ENCODE measurements at regions not wholly inside any gene's neighbourhood (a gene's known extent, or its start where the extent isn't known, plus 50 kb on each side); places are given as distances from the start of the nearest gene placed in this dataset.

DNA sequence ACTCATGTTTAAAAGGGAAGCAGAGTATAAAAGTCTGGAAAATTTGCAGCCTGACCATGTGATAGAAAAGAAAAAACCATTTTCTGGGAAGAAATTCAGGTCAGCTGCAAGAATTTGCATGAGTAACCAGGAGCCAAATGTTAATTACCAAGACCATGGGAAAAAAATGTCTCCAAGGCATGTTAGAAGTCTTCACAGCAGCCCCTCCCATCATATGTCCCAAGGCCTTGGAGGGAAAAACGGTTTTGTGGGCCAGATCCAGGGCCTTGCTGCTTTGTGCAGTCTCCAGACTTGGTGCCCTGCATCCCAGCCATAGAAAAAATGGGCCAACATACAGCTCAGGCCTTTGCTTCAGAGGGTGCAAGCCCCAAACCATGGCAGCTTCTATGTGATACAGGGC, 1019.6 kb upstream of the SORCS1 start:
- 31% methylated on average over 1 of the region's 1 CpG for WGBS
- TF ChIP-seq GABPA (IDR thresholded peaks at IDR 0.05 in 1 of 2, conservative IDR thresholded peaks at IDR 0.05 in 1 of 2), result no peak
- TF ChIP-seq, protein P1, sequence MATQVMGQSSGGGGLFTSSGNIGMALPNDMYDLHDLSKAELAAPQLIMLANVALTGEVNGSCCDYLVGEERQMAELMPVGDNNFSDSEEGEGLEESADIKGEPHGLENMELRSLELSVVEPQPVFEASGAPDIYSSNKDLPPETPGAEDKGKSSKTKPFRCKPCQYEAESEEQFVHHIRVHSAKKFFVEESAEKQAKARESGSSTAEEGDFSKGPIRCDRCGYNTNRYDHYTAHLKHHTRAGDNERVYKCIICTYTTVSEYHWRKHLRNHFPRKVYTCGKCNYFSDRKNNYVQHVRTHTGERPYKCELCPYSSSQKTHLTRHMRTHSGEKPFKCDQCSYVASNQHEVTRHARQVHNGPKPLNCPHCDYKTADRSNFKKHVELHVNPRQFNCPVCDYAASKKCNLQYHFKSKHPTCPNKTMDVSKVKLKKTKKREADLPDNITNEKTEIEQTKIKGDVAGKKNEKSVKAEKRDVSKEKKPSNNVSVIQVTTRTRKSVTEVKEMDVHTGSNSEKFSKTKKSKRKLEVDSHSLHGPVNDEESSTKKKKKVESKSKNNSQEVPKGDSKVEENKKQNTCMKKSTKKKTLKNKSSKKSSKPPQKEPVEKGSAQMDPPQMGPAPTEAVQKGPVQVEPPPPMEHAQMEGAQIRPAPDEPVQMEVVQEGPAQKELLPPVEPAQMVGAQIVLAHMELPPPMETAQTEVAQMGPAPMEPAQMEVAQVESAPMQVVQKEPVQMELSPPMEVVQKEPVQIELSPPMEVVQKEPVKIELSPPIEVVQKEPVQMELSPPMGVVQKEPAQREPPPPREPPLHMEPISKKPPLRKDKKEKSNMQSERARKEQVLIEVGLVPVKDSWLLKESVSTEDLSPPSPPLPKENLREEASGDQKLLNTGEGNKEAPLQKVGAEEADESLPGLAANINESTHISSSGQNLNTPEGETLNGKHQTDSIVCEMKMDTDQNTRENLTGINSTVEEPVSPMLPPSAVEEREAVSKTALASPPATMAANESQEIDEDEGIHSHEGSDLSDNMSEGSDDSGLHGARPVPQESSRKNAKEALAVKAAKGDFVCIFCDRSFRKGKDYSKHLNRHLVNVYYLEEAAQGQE (IDR thresholded peaks at IDR 0.05), result no peak
- TF ChIP-seq HNF4A (conservative IDR thresholded peaks at IDR 0.05), result no peak
- no peak overlapping the region for H3K4me3 ChIP-seq (ENCODE audit: low read depth in 1 of 3, low read length in 3 of 3)
- no peaks in the 10 kb centered on the region for H3K36me3 ChIP-seq (ENCODE audit: control insufficient read depth in 4 of 4, insufficient read depth in 3 of 4, low read depth in 1 of 4, low read length in 3 of 4)
- H3K27ac ChIP-seq (ENCODE audit: low read depth in 1 of 2, low read length in 2 of 2), result no peak overlapping the region
- H3K9me3 ChIP-seq (ENCODE audit: control insufficient read depth in 4 of 4, low read length in 3 of 4), result no peaks in the 10 kb centered on the region
- DNase-seq (ENCODE audit: low spot score), result no peak
- no peaks in the 10 kb centered on the region for H3K4me1 ChIP-seq (ENCODE audit: control insufficient read depth in 4 of 4, insufficient read depth in 4 of 4, low read length in 3 of 4)
- no peaks in the 10 kb centered on the region for H3K27me3 ChIP-seq (ENCODE audit: control insufficient read depth in 4 of 4, insufficient read depth in 4 of 4, low read length in 3 of 4)
- H3K9ac ChIP-seq (ENCODE audit: low read depth in 1 of 2, low read length in 2 of 2), result no peak overlapping the region

GRCh38 chr10:108180878-108181277, 1016.4 kb upstream of the SORCS1 start:
- H3K27ac ChIP-seq (ENCODE audit: low read depth in 1 of 2, low read length in 2 of 2), result no peak overlapping the region
- H3K36me3 ChIP-seq (ENCODE audit: control insufficient read depth in 4 of 4, insufficient read depth in 3 of 4, low read depth in 1 of 4, low read length in 3 of 4), result no peaks in the 10 kb centered on the region
- H3K9me3 ChIP-seq (ENCODE audit: control insufficient read depth in 4 of 4, low read length in 3 of 4), result no peaks in the 10 kb centered on the region
- no peaks in the 10 kb centered on the region for H3K27me3 ChIP-seq (ENCODE audit: control insufficient read depth in 4 of 4, insufficient read depth in 4 of 4, low read length in 3 of 4)
- no peaks in the 10 kb centered on the region for H3K4me1 ChIP-seq (ENCODE audit: control insufficient read depth in 4 of 4, insufficient read depth in 4 of 4, low read length in 3 of 4)
- no peak for DNase-seq (ENCODE audit: low spot score)
- WGBS, result 59% methylated on average over 2 of the region's 2 CpGs
- H3K9ac ChIP-seq (ENCODE audit: low read depth in 1 of 2, low read length in 2 of 2), result no peak overlapping the region
- TF ChIP-seq HNF4G (IDR thresholded peaks at IDR 0.05), result no peak
- no peak for TF ChIP-seq RXRA (IDR thresholded peaks at IDR 0.05)
- TF ChIP-seq ATF3 (IDR thresholded peaks at IDR 0.05), result no peak
- TF ChIP-seq YY1 (IDR thresholded peaks at IDR 0.05), result no peak
- no peak for TF ChIP-seq TAF1 (conservative IDR thresholded peaks at IDR 0.05)
- TF ChIP-seq HNF4A (conservative IDR thresholded peaks at IDR 0.05), result no peak
- no peak for TF ChIP-seq SP1 (IDR thresholded peaks at IDR 0.05)
- TF ChIP-seq GABPA (IDR thresholded peaks at IDR 0.05 in 1 of 2, conservative IDR thresholded peaks at IDR 0.05 in 1 of 2), result no peak
- no peak for TF ChIP-seq JUND (IDR thresholded peaks at IDR 0.05)
- no peak overlapping the region for H3K4me3 ChIP-seq (ENCODE audit: low read depth in 1 of 3, low read length in 3 of 3)

GRCh38 chr10:108169846-108170245, 1005.3 kb upstream of the SORCS1 start:
- H3K27me3 ChIP-seq (ENCODE audit: control insufficient read depth in 4 of 4, insufficient read depth in 4 of 4, low read length in 3 of 4), result no peaks in the 10 kb centered on the region
- WGBS, result 44% methylated on average over 1 of the region's 1 CpG
- H3K9ac ChIP-seq (ENCODE audit: low read depth in 1 of 2, low read length in 2 of 2), result no peak overlapping the region
- no peak overlapping the region for H3K4me3 ChIP-seq (ENCODE audit: low read depth in 1 of 3, low read length in 3 of 3)
- H3K9me3 ChIP-seq (ENCODE audit: control insufficient read depth in 4 of 4, low read length in 3 of 4), result no peaks in the 10 kb centered on the region
- DNase-seq (ENCODE audit: low spot score), result no peak
- no peak for TF ChIP-seq HNF4G (IDR thresholded peaks at IDR 0.05)
- no peak for TF ChIP-seq MAX (IDR thresholded peaks at IDR 0.05)
- TF ChIP-seq, protein P2, sequence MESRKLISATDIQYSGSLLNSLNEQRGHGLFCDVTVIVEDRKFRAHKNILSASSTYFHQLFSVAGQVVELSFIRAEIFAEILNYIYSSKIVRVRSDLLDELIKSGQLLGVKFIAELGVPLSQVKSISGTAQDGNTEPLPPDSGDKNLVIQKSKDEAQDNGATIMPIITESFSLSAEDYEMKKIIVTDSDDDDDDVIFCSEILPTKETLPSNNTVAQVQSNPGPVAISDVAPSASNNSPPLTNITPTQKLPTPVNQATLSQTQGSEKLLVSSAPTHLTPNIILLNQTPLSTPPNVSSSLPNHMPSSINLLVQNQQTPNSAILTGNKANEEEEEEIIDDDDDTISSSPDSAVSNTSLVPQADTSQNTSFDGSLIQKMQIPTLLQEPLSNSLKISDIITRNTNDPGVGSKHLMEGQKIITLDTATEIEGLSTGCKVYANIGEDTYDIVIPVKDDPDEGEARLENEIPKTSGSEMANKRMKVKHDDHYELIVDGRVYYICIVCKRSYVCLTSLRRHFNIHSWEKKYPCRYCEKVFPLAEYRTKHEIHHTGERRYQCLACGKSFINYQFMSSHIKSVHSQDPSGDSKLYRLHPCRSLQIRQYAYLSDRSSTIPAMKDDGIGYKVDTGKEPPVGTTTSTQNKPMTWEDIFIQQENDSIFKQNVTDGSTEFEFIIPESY (IDR thresholded peaks at IDR 0.05), result no peak
- no peak overlapping the region for H3K27ac ChIP-seq (ENCODE audit: low read depth in 1 of 2, low read length in 2 of 2)
- H3K4me1 ChIP-seq (ENCODE audit: control insufficient read depth in 4 of 4, insufficient read depth in 4 of 4, low read length in 3 of 4), result no peaks in the 10 kb centered on the region
- H3K36me3 ChIP-seq (ENCODE audit: control insufficient read depth in 4 of 4, insufficient read depth in 3 of 4, low read depth in 1 of 4, low read length in 3 of 4), result no peaks in the 10 kb centered on the region

Measured in liver (tissue), 7 donors.